A549 (cell line): ENCODE measurements at regions not wholly inside any gene's neighbourhood (a gene's known extent, or its start where the extent isn't known, plus 50 kb on each side); places are given as distances from the start of the nearest gene placed in this dataset.

Experiments used
- ATAC-seq, 2 experiments: fragments of 200-7000 bp in 1 of 2; fragments of >200 bp in 1 of 2; cut with Nextera tagmentation in 1 of 2; cut with Tn5 transposase in 1 of 2; 3 replicates each; pipeline versions ENCODE4 v1.8.0 to v1.9.1; 2018 to 2020; ENCODE audit warnings: mild to moderate bottlenecking in 1 of 2, moderate library complexity in 1 of 2
- CTCF ChIA-PET: fragments of 300-600 bp; sonication (Branson Sonifier 250); formaldehyde crosslinking; extraction: SDS; loops from one replicate; lab custom pipeline; 2021; ENCODE audit warnings: antibody characterized with exemption, inconsistent platforms; lab: Yijun Ruan, JAX
- POLR2A ChIA-PET: fragments of 350-600 bp; formaldehyde crosslinking; extraction: SDS; loops from one replicate; lab custom pipeline; 2021; ENCODE audit warnings: antibody characterized with exemption, inconsistent platforms; lab: Yijun Ruan, JAX
- DNase-seq, 2 experiments: peaks; one replicate each; pipeline versions ENCODE4 v3.0.0 to v3.0.0-alpha.2; 2011 to 2016; ENCODE audit warnings: low read depth in 1 of 2, low spot score in 1 of 2
- FAIRE-seq: peaks from 2 replicates; lab custom pipeline; 2011; peaks lifted over from hg19 to GRCh38; lab: Jason Lieb, UNC
- H3K27ac ChIP-seq, 2 experiments: fragments of >200 bp; sonication (Bioruptor Twin); formaldehyde crosslinking; 3 replicates each; pipeline ENCODE4 v1.5.1; 2016 to 2017
- H3K4me1 ChIP-seq: fragments of >200 bp; sonication (Bioruptor Twin); formaldehyde crosslinking; 3 replicates; pipeline ENCODE4 v1.6.1; 2016
- H3K4me2 ChIP-seq: fragments of >200 bp; sonication (Bioruptor Twin); formaldehyde crosslinking; 3 replicates; pipeline ENCODE4 v1.6.1; 2016
- H3K4me3 ChIP-seq: fragments of >200 bp; sonication (Bioruptor Twin); formaldehyde crosslinking; 3 replicates; pipeline ENCODE4 v1.5.1; 2016
- H3K9me3 ChIP-seq: fragments of >200 bp; sonication (Bioruptor Twin); formaldehyde crosslinking; 3 replicates; pipeline ENCODE4 v1.6.1; 2016
- BHLHE40 ChIP-seq: IDR thresholded peaks from 2 replicates; pipeline ENCODE4 v1.6.1; 2012; ENCODE audit warnings: low read depth, low read length, inconsistent platforms
- CBX2 ChIP-seq: fragments of 200-600 bp; sonication (generic); IDR thresholded peaks from 2 replicates; pipeline ENCODE4 v1.6.1; 2016; ENCODE audit warnings: low read depth, mild to moderate bottlenecking, borderline replicate concordance
- CEBPB ChIP-seq, 2 experiments: fragments of >200 bp in 1 of 2; sonication (Bioruptor Twin) in 1 of 2; formaldehyde crosslinking in 1 of 2; IDR thresholded peaks; 2 replicates each; pipeline ENCODE4 v1.6.1; 2012 to 2016
- CTCF ChIP-seq: fragments of >200 bp; sonication (Bioruptor Twin); formaldehyde crosslinking; IDR thresholded peaks from 3 replicates; pipeline ENCODE4 v1.5.1; 2016
- EHF ChIP-seq: fragments of 250-450 bp; sonication (Bioruptor Pico); IDR thresholded peaks from 2 replicates; pipeline ENCODE4 v1.5.0; 2020; ENCODE audit warnings: mild to moderate bottlenecking
- EP300 ChIP-seq, 2 experiments: fragments of >200 bp; sonication (Bioruptor Twin); formaldehyde crosslinking; IDR thresholded peaks; 2 replicates in 1 of 2; 3 replicates in 1 of 2; pipeline ENCODE4 v1.6.1; 2016 to 2017
- FOSB ChIP-seq: fragments of 250-450 bp; sonication (Bioruptor Pico); IDR thresholded peaks from 2 replicates; pipeline ENCODE4 v1.5.0; 2020; ENCODE audit warnings: mild to moderate bottlenecking, moderate library complexity
- HMGXB4 ChIP-seq: fragments of 250-450 bp; sonication (Bioruptor Pico); IDR thresholded peaks from 2 replicates; pipeline ENCODE4 v1.5.0; 2021; ENCODE audit warnings: mild to moderate bottlenecking, moderate library complexity, borderline replicate concordance
- HOXB13 ChIP-seq: fragments of 250-450 bp; sonication (Bioruptor Pico); IDR thresholded peaks from 2 replicates; pipeline ENCODE4 v1.5.0; 2020; ENCODE audit warnings: low read depth, mild to moderate bottlenecking, moderate library complexity
- HOXB5 ChIP-seq: fragments of 250-450 bp; sonication (Bioruptor Pico); IDR thresholded peaks from 2 replicates; pipeline ENCODE4 v1.5.0; 2020; ENCODE audit warnings: mild to moderate bottlenecking, moderate library complexity
- JUN ChIP-seq, 2 experiments: fragments of >200 bp; sonication (Bioruptor Twin); formaldehyde crosslinking; IDR thresholded peaks; 2 replicates in 1 of 2; 3 replicates in 1 of 2; pipeline ENCODE4 v1.6.1; 2016 to 2017
- KDM1A ChIP-seq: fragments of 200-600 bp; sonication (generic); IDR thresholded peaks from 2 replicates; pipeline ENCODE4 v1.6.1; 2016; ENCODE audit warnings: low read depth, mild to moderate bottlenecking
- KDM5A ChIP-seq: fragments of 200-600 bp; sonication (generic); IDR thresholded peaks from 2 replicates; pipeline ENCODE4 v1.6.1; 2016; ENCODE audit warnings: antibody characterized with exemption, mild to moderate bottlenecking
- MAFK ChIP-seq: fragments of 450-650 bp; IDR thresholded peaks from 2 replicates; pipeline ENCODE4 v1.6.1; 2014; ENCODE audit not compliant: partially characterized antibody
- MAZ ChIP-seq: fragments of 150-350 bp; IDR thresholded peaks from 2 replicates; pipeline ENCODE4 v1.6.1; 2014; ENCODE audit warnings: antibody characterized with exemption, low read depth, low read length, borderline replicate concordance
- MYC ChIP-seq: IDR thresholded peaks from 2 replicates; pipeline ENCODE4 v1.6.1; 2012; ENCODE audit warnings: mild to moderate bottlenecking, inconsistent platforms, low read length, improper control_type of control experiment, borderline replicate concordance
- NFE2L2 ChIP-seq: fragments of 150-350 bp; conservative IDR thresholded peaks from 2 replicates; pipeline ENCODE4 v1.6.1; 2014; ENCODE audit warnings: low read length
- NPAS2 ChIP-seq: fragments of 250-450 bp; sonication (Bioruptor Pico); IDR thresholded peaks from 2 replicates; pipeline ENCODE4 v1.8.0; 2022; ENCODE audit warnings: mild to moderate bottlenecking, moderate library complexity, borderline replicate concordance
- PHF8 ChIP-seq: fragments of 200-600 bp; sonication (generic); IDR thresholded peaks from 2 replicates; pipeline ENCODE4 v1.6.1; 2016; ENCODE audit warnings: low read depth, mild to moderate bottlenecking, antibody characterized with exemption, moderate library complexity, borderline replicate concordance
- POLR2A ChIP-seq: IDR thresholded peaks from 2 replicates; pipeline ENCODE4 v1.6.1; 2012; ENCODE audit warnings: mild to moderate bottlenecking, low read length
- RAD21 ChIP-seq, 2 experiments: fragments of >200 bp in 1 of 2; sonication (Bioruptor Twin) in 1 of 2; formaldehyde crosslinking in 1 of 2; IDR thresholded peaks in 1 of 2; conservative IDR thresholded peaks in 1 of 2; 2 replicates in 1 of 2; 3 replicates in 1 of 2; pipeline ENCODE4 v1.6.1; 2012 to 2018; ENCODE audit warnings: inconsistent platforms in 1 of 2
- RFX5 ChIP-seq: fragments of 450-650 bp; IDR thresholded peaks from 2 replicates; pipeline ENCODE4 v1.7.1; 2014; ENCODE audit warnings: antibody characterized with exemption, mild to moderate bottlenecking, moderate library complexity
- SMC3 ChIP-seq: fragments of >200 bp; sonication (Bioruptor Twin); formaldehyde crosslinking; IDR thresholded peaks from 3 replicates; pipeline ENCODE4 v1.6.1; 2018; ENCODE audit warnings: inconsistent platforms
- TFCP2L1 ChIP-seq: fragments of 250-450 bp; sonication (Bioruptor Pico); IDR thresholded peaks from 2 replicates; pipeline ENCODE4 v1.5.0; 2021; ENCODE audit warnings: mild to moderate bottlenecking
- TP53 ChIP-seq: fragments of 250-450 bp; sonication (Bioruptor Pico); IDR thresholded peaks from 2 replicates; pipeline ENCODE4 v1.5.0; 2021; ENCODE audit warnings: mild to moderate bottlenecking, moderate library complexity
- ZC3H11A ChIP-seq: fragments of 450-650 bp; IDR thresholded peaks from 2 replicates; pipeline ENCODE4 v1.6.1; 2014; ENCODE audit warnings: antibody characterized with exemption, mild to moderate bottlenecking
- ZFP36 ChIP-seq: fragments of 450-650 bp; IDR thresholded peaks from 2 replicates; pipeline ENCODE4 v1.6.1; 2014; ENCODE audit warnings: borderline replicate concordance; ENCODE audit not compliant: partially characterized antibody
- ZNF302 ChIP-seq: fragments of 250-450 bp; sonication (Bioruptor Pico); IDR thresholded peaks from 2 replicates; pipeline ENCODE4 v1.9.0; 2021; ENCODE audit warnings: inconsistent platforms, mild to moderate bottlenecking, moderate library complexity
- ZSCAN20 ChIP-seq: fragments of 250-450 bp; sonication (Bioruptor Pico); IDR thresholded peaks from 2 replicates; pipeline ENCODE4 v1.8.0; 2022; ENCODE audit warnings: mild to moderate bottlenecking, moderate library complexity
- WGBS: methylation state at CpG from one replicate; pipeline ENCODE4 v1.1.6; 2017; ENCODE audit errors: missing lambda C conversion rate; 5-methylcytosine and 5-hydroxymethylcytosine counted together
- TF ChIP-seq, protein P1 (sequence below): fragments of >200 bp; sonication (Bioruptor Twin); formaldehyde crosslinking; IDR thresholded peaks from 2 replicates; pipeline ENCODE4 v1.6.1; 2016
- TF ChIP-seq, protein P2 (sequence below): IDR thresholded peaks from 2 replicates; pipeline ENCODE4 v1.6.1; 2012
- TF ChIP-seq, protein P3 (sequence below): IDR thresholded peaks from 2 replicates; pipeline ENCODE4 v1.6.1; 2012; ENCODE audit warnings: low read depth, borderline replicate concordance

GRCh38 chr18:37721544-37722522 lies 156.2 kb upstream of the CELF4 start:
- ChIA-PET POLR2A (no interaction called here), CTCF (no interaction called here)
- Histone ChIP-seq H3K4me3 (no peak overlapping the region), H3K4me1 (no peaks in the 10 kb centered on the region), H3K9me3 (no peaks in the 10 kb centered on the region), H3K27ac (no peak overlapping the region), H3K4me2 (no peak overlapping the region)
- FAIRE-seq: no peak
- no peak for TF ChIP-seq MAFK
- TF ChIP-seq HOXB5 (CRISPR knock-in tag): no peak
- TF ChIP-seq CEBPB (IDR thresholded peaks at IDR 0.05): no peak
- no peak for TF ChIP-seq JUN (IDR thresholded peaks at IDR 0.05)
- no peak for TF ChIP-seq RFX5
- no peak for TF ChIP-seq MYC
- TF ChIP-seq ZNF302 (CRISPR knock-in tag): no peak
- TF ChIP-seq POLR2A: no peak
- TF ChIP-seq TFCP2L1 (CRISPR knock-in tag): no peak
- TF ChIP-seq HMGXB4: no peak
- WGBS: 28% methylated on average over 9 of the region's 11 CpGs
- no peak for DNase-seq
- no peak for ATAC-seq

DNA sequence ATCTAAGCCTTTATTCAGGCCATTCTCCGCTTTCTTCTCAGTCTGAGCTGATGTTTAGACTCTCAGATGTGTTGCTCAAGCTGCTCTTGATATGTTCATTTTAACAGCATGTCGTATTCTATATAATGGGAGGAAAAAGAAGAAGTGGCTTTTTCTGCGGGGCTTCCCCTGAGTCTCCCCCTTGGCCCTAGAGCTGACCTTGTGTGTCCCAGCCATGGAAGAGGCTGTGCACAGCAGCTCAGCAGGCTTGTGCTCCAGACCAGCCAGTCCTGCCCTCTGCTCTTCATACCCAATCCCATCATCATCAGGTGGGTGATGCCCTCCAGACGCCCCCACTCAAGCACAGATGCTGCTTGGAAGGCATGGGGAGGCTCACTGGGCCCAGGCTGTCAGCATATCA lies 155.1 kb upstream of the CELF4 start:
- DNase-seq (no peak), FAIRE-seq (no peak), ATAC-seq (no peak)
- POLR2A ChIA-PET: no interaction called here
- no peaks in the 10 kb centered on the region for H3K4me1 ChIP-seq
- CTCF ChIA-PET: no interaction called here
- H3K4me3 ChIP-seq: no peak overlapping the region
- no peak overlapping the region for H3K4me2 ChIP-seq
- WGBS: 29% methylated on average over 3 of the region's 4 CpGs
- H3K27ac ChIP-seq: no peak overlapping the region
- no peak for TF ChIP-seq NFE2L2
- TF ChIP-seq ZC3H11A: no peak
- TF ChIP-seq, protein P1, sequence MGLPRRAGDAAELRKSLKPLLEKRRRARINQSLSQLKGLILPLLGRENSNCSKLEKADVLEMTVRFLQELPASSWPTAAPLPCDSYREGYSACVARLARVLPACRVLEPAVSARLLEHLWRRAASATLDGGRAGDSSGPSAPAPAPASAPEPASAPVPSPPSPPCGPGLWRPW: no peak
- no peak for TF ChIP-seq EP300 (IDR thresholded peaks at IDR 0.05)
- no peak for TF ChIP-seq FOSB (CRISPR knock-in tag)
- TF ChIP-seq POLR2A: no peak
- TF ChIP-seq CEBPB (IDR thresholded peaks at IDR 0.05): no peak
- TF ChIP-seq TP53 (CRISPR knock-in tag): no peak
- TF ChIP-seq SMC3: no peak
- TF ChIP-seq KDM5A: no peak
- TF ChIP-seq CBX2: no peak
- TF ChIP-seq, protein P2, sequence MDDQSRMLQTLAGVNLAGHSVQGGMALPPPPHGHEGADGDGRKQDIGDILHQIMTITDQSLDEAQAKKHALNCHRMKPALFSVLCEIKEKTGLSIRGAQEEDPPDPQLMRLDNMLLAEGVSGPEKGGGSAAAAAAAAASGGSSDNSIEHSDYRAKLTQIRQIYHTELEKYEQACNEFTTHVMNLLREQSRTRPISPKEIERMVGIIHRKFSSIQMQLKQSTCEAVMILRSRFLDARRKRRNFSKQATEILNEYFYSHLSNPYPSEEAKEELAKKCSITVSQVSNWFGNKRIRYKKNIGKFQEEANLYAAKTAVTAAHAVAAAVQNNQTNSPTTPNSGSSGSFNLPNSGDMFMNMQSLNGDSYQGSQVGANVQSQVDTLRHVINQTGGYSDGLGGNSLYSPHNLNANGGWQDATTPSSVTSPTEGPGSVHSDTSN: no peak
- TF ChIP-seq RAD21 (conservative IDR thresholded peaks at IDR 0.05 in 1 of 2, IDR thresholded peaks at IDR 0.05 in 1 of 2): no peak
- no peak for TF ChIP-seq ZFP36
- H3K9me3 ChIP-seq: no peaks in the 10 kb centered on the region

- Histone ChIP-seq H3K27ac (no peak overlapping the region), H3K4me2 (no peak overlapping the region), H3K4me3 (no peak overlapping the region), H3K4me1 (no peaks in the 10 kb centered on the region), H3K9me3 (no peaks in the 10 kb centered on the region)
- DNase-seq: no peak
- FAIRE-seq: no peak
- 18% methylated on average over 1 of the region's 2 CpGs for WGBS
- CTCF ChIA-PET: no interaction called here
- POLR2A ChIA-PET: no interaction called here
- no peak for ATAC-seq
- no peak for TF ChIP-seq EHF (CRISPR knock-in tag)
- TF ChIP-seq MAZ: no peak
- TF ChIP-seq ZSCAN20 (CRISPR knock-in tag): no peak
- TF ChIP-seq KDM1A: no peak
- no peak for TF ChIP-seq CTCF
- no peak for TF ChIP-seq PHF8
- TF ChIP-seq NPAS2 (CRISPR knock-in tag): no peak
- no peak for TF ChIP-seq HOXB13 (CRISPR knock-in tag)
- no peak for TF ChIP-seq BHLHE40
- TF ChIP-seq, protein P3, sequence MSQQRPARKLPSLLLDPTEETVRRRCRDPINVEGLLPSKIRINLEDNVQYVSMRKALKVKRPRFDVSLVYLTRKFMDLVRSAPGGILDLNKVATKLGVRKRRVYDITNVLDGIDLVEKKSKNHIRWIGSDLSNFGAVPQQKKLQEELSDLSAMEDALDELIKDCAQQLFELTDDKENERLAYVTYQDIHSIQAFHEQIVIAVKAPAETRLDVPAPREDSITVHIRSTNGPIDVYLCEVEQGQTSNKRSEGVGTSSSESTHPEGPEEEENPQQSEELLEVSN: no peak
Observed at GRCh38 chr18:37717656-37718055, 152.1 kb upstream of the CELF4 start.
